ENCODE measurements at regions not wholly inside any gene's neighbourhood (a gene's known extent, or its start where the extent isn't known, plus 50 kb on each side); places are given as distances from the start of the nearest gene placed in this dataset.

GRCh38 chr2:145765874-145766273 is 1246.0 kb upstream of the ZEB2 start:
- no peak for TF ChIP-seq CTCF (IDR thresholded peaks at IDR 0.05)
- no peak overlapping the region for H3K4me3 Mint-ChIP-seq
- H3K9me3 Mint-ChIP-seq, result no peaks in the 10 kb centered on the region
- ATAC-seq (ENCODE audit: low read depth) (no peak), DNase-seq (no peak)
- H3K4me1 Mint-ChIP-seq, result no peaks in the 10 kb centered on the region
- intact Hi-C loops (cut with micrococcal nuclease), result no loop called here
- H3K27me3 Mint-ChIP-seq, result no peaks in the 10 kb centered on the region
- CTCF ChIA-PET, result no interaction called here
- POLR2A ChIA-PET, result interaction anchor here (0.6 kb wide), 1 partner anchor 314 kb away, joined by 3 read pairs; no protein-coding TSS in a partner anchor
- no peaks in the 10 kb centered on the region for H3K36me3 Mint-ChIP-seq (ENCODE audit: low read depth)
- no peak overlapping the region for H3K27ac Mint-ChIP-seq

GRCh38 chr2:145764631-145765030 is 1244.7 kb upstream of the ZEB2 start:
- TF ChIP-seq CTCF (IDR thresholded peaks at IDR 0.05), result no peak
- Mint-ChIP-seq H3K27me3 (no peaks in the 10 kb centered on the region), H3K27ac (no peak overlapping the region), H3K4me1 (no peaks in the 10 kb centered on the region), H3K36me3 (ENCODE audit: low read depth) (no peaks in the 10 kb centered on the region), H3K4me3 (no peak overlapping the region), H3K9me3 (no peaks in the 10 kb centered on the region)
- POLR2A ChIA-PET, result no interaction called here
- intact Hi-C loops (cut with micrococcal nuclease), result no loop called here
- CTCF ChIA-PET, result no interaction called here
- DNase-seq (no peak), ATAC-seq (ENCODE audit: low read depth) (no peak)

GRCh38 chr2:145760781-145761649 is 1241.1 kb upstream of the ZEB2 start:
- Mint-ChIP-seq H3K4me3 (no peak overlapping the region), H3K27me3 (no peaks in the 10 kb centered on the region)
- CTCF ChIA-PET, result interaction anchor here (1.0 kb wide), 1 partner anchor 8 kb away, joined by 4 read pairs; no protein-coding TSS in a partner anchor

GRCh38 chr2:145759228-145759915 is 1239.5 kb upstream of the ZEB2 start:
- TF ChIP-seq CTCF (IDR thresholded peaks at IDR 0.05), result no peak
- ChIA-PET CTCF (no interaction called here), POLR2A (no interaction called here)
- no peaks in the 10 kb centered on the region for H3K27me3 Mint-ChIP-seq
- H3K4me1 Mint-ChIP-seq, result peaks cover 3% of the 10 kb centered on the region
- H3K9me3 Mint-ChIP-seq, result no peaks in the 10 kb centered on the region
- intact Hi-C loops (cut with micrococcal nuclease), result loop anchor here (10.0 kb wide), 3 partner anchors 575 to 985 kb away; no protein-coding TSS in a partner anchor
- ATAC-seq (ENCODE audit: low read depth) (no peak), DNase-seq (no peak)
- H3K4me3 Mint-ChIP-seq, result no peak overlapping the region
- H3K36me3 Mint-ChIP-seq (ENCODE audit: low read depth), result no peaks in the 10 kb centered on the region
- H3K27ac Mint-ChIP-seq, result no peak overlapping the region

More at GRCh38 chr2:145760781-145761649, 1241.1 kb upstream of the ZEB2 start:
- ATAC-seq (ENCODE audit: low read depth) (no peak), DNase-seq (no peak)
- no peak overlapping the region for H3K27ac Mint-ChIP-seq
- H3K4me1 Mint-ChIP-seq, result no peaks in the 10 kb centered on the region
- POLR2A ChIA-PET, result no interaction called here
- H3K36me3 Mint-ChIP-seq (ENCODE audit: low read depth), result no peaks in the 10 kb centered on the region
- H3K9me3 Mint-ChIP-seq, result no peaks in the 10 kb centered on the region
- no peak for TF ChIP-seq CTCF (IDR thresholded peaks at IDR 0.05)
- intact Hi-C loops (cut with micrococcal nuclease), result no loop called here
